Activated CD8-positive, alpha-beta T cell treated with anti-CD3 and anti-CD28 coated beads for 36 hours (primary cell): ENCODE measurements at regions not wholly inside any gene's neighbourhood (a gene's known extent, or its start where the extent isn't known, plus 50 kb on each side); places are given as distances from the start of the nearest gene placed in this dataset.
A peak's percentile ranks its signal among the peaks of the same experiment; 100 is the strongest.

Experiments
- ATAC-seq: fragments of 200-7000 bp; cut with Tn5 transposase; one replicate; pipeline ENCODE4 v1.10.0; 2021; ENCODE audit warnings: mild to moderate bottlenecking, moderate library complexity
- CTCF ChIA-PET: fragments of 350-600 bp; sonication (Branson Sonifier 250); formaldehyde crosslinking; loops from one replicate; lab custom pipeline; 2021; ENCODE audit warnings: antibody characterized with exemption; lab: Charles Lee
- POLR2A ChIA-PET: fragments of 350-600 bp; sonication (Branson Sonifier 250); formaldehyde crosslinking; loops from one replicate; lab custom pipeline; 2021; ENCODE audit warnings: antibody characterized with exemption; lab: Charles Lee
- DNase-seq: peaks from one replicate; pipeline ENCODE4 v3.0.0-alpha.2; 2020
- H3K27ac Mint-ChIP-seq: one replicate; pipeline ENCODE4 v1.8.0; 2021; ENCODE audit warnings: mild to moderate bottlenecking, mixed read lengths
- H3K27me3 Mint-ChIP-seq: one replicate; pipeline ENCODE4 v1.8.0; 2021; ENCODE audit warnings: mixed read lengths
- H3K36me3 Mint-ChIP-seq: one replicate; pipeline ENCODE4 v1.8.0; 2021; ENCODE audit warnings: low read depth, mixed read lengths
- H3K4me1 Mint-ChIP-seq: one replicate; pipeline ENCODE4 v1.8.0; 2021; ENCODE audit warnings: low read depth, mixed read lengths
- H3K4me3 Mint-ChIP-seq: one replicate; pipeline ENCODE4 v1.8.0; 2021; ENCODE audit warnings: mild to moderate bottlenecking, moderate library complexity, mixed read lengths
- H3K9me3 Mint-ChIP-seq: one replicate; pipeline ENCODE4 v1.8.0; 2021; ENCODE audit warnings: mixed read lengths
- CTCF ChIP-seq: fragments of 200-600 bp; IDR thresholded peaks from one replicate; pipeline ENCODE4 v1.8.0; 2022; ENCODE audit warnings: antibody characterized with exemption, mild to moderate bottlenecking
- intact Hi-C: fragments of 100-400 bp; cut with micrococcal nuclease; formaldehyde crosslinking; loops from one replicate; pipeline ENCODE4 v1.10.0; 2022

- Mint-ChIP-seq H3K27me3 (peaks cover 6% of the 10 kb centered on the region), H3K4me3 (no peak overlapping the region), H3K4me1 (peaks cover 56% of the 10 kb centered on the region), H3K27ac (peak overlapping the region; percentile 6), H3K9me3 (peaks cover 2% of the 10 kb centered on the region), H3K36me3 (no peaks in the 10 kb centered on the region)
- CTCF ChIA-PET: interaction anchor here (1.6 to 2.7 kb wide), 4 partner anchors 9 to 120 kb away, joined by 4 to 10 read pairs (median 6); no protein-coding TSS in a partner anchor
- ATAC-seq (peak; percentile 40), DNase-seq (peak; percentile 56)
- no peak for TF ChIP-seq CTCF
- intact Hi-C loops: no loop called here
- POLR2A ChIA-PET: interaction anchor here (0.6 to 1.4 kb wide), 5 partner anchors 9 to 160 kb away, joined by 3 to 8 read pairs (median 4); no protein-coding TSS in a partner anchor
Measured at GRCh38 chr15:70259640-70260508, 162.2 kb upstream of the TLE3 start.

- no peaks in the 10 kb centered on the region for H3K36me3 Mint-ChIP-seq
- H3K4me1 Mint-ChIP-seq: peaks cover 53% of the 10 kb centered on the region
- ChIA-PET CTCF (interaction anchor here (1.2 to 2.7 kb wide), 6 partner anchors 10 to 208 kb away, joined by 4 to 10 read pairs (median 4); no protein-coding TSS in a partner anchor), POLR2A (interaction anchor here (0.9 to 1.7 kb wide), 6 partner anchors 10 to 117 kb away, joined by 3 to 8 read pairs (median 5); no protein-coding TSS in a partner anchor)
- H3K4me3 Mint-ChIP-seq: peak overlapping the region; percentile 22
- DNase-seq: peak; percentile 58
- intact Hi-C loops: no loop called here
- peaks cover 6% of the 10 kb centered on the region for H3K27me3 Mint-ChIP-seq
- H3K9me3 Mint-ChIP-seq: peaks cover 2% of the 10 kb centered on the region
- ATAC-seq: peak; percentile 6
- TF ChIP-seq CTCF: no peak
- peak overlapping the region; percentile 75 for H3K27ac Mint-ChIP-seq
Measured at GRCh38 chr15:70259028-70259424, 161.3 kb upstream of the TLE3 start.

GRCh38 chr15:70258369-70259027 is 160.8 kb upstream of the TLE3 start:
- ChIA-PET CTCF (interaction anchor here (1.2 to 2.7 kb wide), 5 partner anchors 10 to 208 kb away, joined by 4 to 7 read pairs (median 4); no protein-coding TSS in a partner anchor), POLR2A (interaction anchor here (0.9 to 1.7 kb wide), 6 partner anchors 10 to 117 kb away, joined by 3 to 8 read pairs (median 5); no protein-coding TSS in a partner anchor)
- peaks cover 50% of the 10 kb centered on the region for H3K4me1 Mint-ChIP-seq
- ATAC-seq (peak; percentile 85), DNase-seq (peak; percentile 95)
- TF ChIP-seq CTCF: no peak
- H3K36me3 Mint-ChIP-seq: no peaks in the 10 kb centered on the region
- H3K27me3 Mint-ChIP-seq: peaks cover 6% of the 10 kb centered on the region
- H3K27ac Mint-ChIP-seq: peak overlapping the region; percentile 75
- H3K4me3 Mint-ChIP-seq: peak overlapping the region; percentile 22
- intact Hi-C loops: no loop called here
- peaks cover 2% of the 10 kb centered on the region for H3K9me3 Mint-ChIP-seq

GRCh38 chr15:70257573-70258248 is 160.0 kb upstream of the TLE3 start:
- ChIA-PET POLR2A (interaction anchor here (1.0 to 1.7 kb wide), 4 partner anchors 9 to 157 kb away, joined by 4 to 7 read pairs (median 5); no protein-coding TSS in a partner anchor), CTCF (interaction anchor here (1.2 to 2.7 kb wide), 4 partner anchors 9 to 209 kb away, joined by 4 to 7 read pairs (median 4); no protein-coding TSS in a partner anchor)
- no peak for TF ChIP-seq CTCF
- no peak for DNase-seq
- no peak for ATAC-seq
- Mint-ChIP-seq H3K27me3 (peaks cover 6% of the 10 kb centered on the region), H3K9me3 (peaks cover 2% of the 10 kb centered on the region), H3K27ac (no peak overlapping the region), H3K4me1 (peaks cover 49% of the 10 kb centered on the region), H3K4me3 (no peak overlapping the region), H3K36me3 (no peaks in the 10 kb centered on the region)
- intact Hi-C loops: no loop called here
